Caki2 (cell line): ENCODE measurements at regions not wholly inside any gene's neighbourhood (a gene's known extent, or its start where the extent isn't known, plus 50 kb on each side); places are given as distances from the start of the nearest gene placed in this dataset.
"Not testable (repeated sequence)": the region's sequence is repeated elsewhere in the genome, so short reads cannot be mapped to it uniquely, and the experiment has no call there.

Experiments used
- DNase-seq: peaks from one replicate; pipeline ENCODE4 v3.0.0-alpha.2; 2015; ENCODE audit warnings: low read depth
- in situ Hi-C: cut with HindIII; loops from 2 replicates; pipeline ENCODE4 v1.10.0; 2016; ENCODE audit warnings: low sequenced_read_pairs, low pct_unique_long_range_greater_than_20kb, mixed read lengths

DNA sequence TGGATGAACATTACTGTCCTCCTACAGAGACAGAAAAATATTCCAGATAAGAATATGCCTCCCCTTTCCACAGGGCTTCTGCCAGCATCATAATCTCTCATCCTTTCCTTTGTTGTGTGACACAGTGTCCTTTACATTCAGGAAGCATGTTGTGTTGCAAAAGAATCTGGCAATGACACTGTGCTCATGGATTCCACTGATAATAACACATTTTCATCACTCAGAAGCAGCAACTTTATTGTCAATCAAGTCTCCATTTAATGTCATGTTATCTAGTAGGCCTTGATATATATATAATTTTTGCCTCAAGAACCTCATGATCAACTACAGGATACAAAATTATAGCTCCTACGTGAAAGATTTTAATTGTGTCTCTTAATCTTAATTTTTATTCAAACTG lies 833.9 kb downstream of the FSTL5 start:
- DNase-seq, result no peak

GRCh38 chr4:161321706-161322105 lies 842.1 kb downstream of the FSTL5 start:
- DNase-seq, result no peak
- in situ Hi-C loops, result no loop called here

More for the DNA sequence above, 833.9 kb downstream of the FSTL5 start:
- in situ Hi-C loops, result no loop called here

DNA sequence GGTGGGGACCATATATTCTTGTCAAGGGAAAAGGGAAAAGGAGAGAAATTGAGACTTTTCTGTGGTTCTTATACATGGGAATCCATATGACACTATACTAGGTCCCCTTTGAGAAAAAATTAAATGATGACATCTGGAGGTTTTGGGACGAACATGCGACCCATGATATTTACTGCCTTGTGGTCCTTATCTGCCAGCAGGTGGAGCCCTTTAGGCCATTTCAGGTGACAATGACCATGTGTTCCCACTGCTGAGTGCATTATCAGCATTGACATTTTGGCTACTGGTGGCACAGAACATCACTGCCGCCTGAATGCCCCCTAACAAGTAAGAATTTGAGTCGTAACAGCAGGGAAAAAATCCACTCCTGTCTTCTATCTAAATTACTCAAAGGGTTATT lies 843.4 kb downstream of the FSTL5 start:
- in situ Hi-C loops, result no loop called here
- DNase-seq, result peak; percentile 1

- DNase-seq, result no peak
- in situ Hi-C loops, result no loop called here
Observed at GRCh38 chr4:161317000-161317399, 846.8 kb downstream of the FSTL5 start.

DNA sequence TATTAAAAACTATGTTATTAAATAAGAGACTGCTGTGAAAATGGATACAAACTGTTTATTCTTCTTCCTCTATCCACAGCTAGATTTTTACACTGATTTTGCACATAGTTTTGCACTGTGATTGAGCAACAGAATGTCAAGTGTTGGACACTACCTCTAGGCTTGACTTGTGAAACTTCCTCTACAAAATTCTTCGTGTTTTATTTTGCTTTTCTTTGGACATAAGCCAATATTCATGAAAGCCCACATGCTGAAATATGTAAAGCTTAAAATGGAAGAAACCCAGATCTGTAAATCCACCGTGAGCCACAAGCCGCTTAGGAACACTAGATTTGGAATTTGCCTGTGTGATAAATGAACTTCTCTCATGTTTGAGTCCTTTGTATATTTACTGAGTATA lies 849.4 kb downstream of the FSTL5 start:
- in situ Hi-C loops, result no loop called here
- no peak for DNase-seq

DNA sequence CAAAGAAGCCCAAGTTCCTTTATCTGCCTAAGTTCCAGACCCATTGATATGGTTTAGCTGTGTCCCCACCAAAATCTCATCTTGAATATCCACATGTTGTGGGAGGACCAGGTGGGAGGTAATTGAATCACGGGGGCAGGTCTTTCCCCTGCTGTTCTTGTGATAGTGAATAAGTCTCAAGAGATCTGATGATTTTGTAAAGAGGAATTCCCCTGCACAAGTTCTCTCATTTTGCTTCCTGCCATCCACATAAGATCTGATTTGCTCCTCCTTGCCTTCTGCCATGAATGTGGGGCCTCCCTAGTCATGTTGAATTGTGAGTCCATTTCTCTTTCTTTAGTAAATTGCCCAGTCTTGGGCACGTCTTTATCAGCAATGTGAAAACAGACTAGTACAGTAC lies 860.2 kb downstream of the FSTL5 start:
- DNase-seq, result no peak
- in situ Hi-C loops, result no loop called here

DNA sequence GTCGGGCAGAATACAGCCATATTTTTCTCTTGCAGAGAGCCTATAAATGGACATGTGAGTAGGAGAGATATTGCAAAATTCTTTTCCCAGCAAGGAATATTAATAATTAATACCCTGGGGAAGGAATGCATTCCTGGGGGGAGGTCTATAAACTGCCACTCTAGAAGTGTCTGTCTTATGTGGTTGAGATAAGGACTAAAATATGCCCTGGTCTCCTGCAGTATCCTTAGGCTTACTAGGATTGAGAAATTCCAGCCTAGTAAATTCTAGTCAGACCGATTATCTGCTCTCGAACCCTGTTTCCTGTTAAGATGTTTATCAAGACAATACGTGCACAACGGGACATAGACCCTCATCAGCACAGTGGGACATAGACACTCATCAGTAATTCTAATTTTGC lies 872.6 kb downstream of the FSTL5 start:
- DNase-seq, result no peak
- in situ Hi-C loops, result no loop called here

GRCh38 chr4:161287678-161288352 lies 876.0 kb downstream of the FSTL5 start:
- in situ Hi-C loops, result no loop called here
- no peak for DNase-seq

GRCh38 chr4:161285461-161285860 lies 878.3 kb downstream of the FSTL5 start:
- in situ Hi-C loops, result no loop called here
- no peak for DNase-seq

- in situ Hi-C loops, result no loop called here
- DNase-seq, result no peak
Observed at GRCh38 chr4:161280929-161281328, 882.9 kb downstream of the FSTL5 start.

GRCh38 chr4:161279095-161279494 lies 884.7 kb downstream of the FSTL5 start:
- DNase-seq, result no peak
- in situ Hi-C loops, result no loop called here

- DNase-seq, in situ Hi-C loops: not testable (repeated sequence)
Observed at GRCh38 chr4:161277150-161277787, 886.5 kb downstream of the FSTL5 start.

DNA sequence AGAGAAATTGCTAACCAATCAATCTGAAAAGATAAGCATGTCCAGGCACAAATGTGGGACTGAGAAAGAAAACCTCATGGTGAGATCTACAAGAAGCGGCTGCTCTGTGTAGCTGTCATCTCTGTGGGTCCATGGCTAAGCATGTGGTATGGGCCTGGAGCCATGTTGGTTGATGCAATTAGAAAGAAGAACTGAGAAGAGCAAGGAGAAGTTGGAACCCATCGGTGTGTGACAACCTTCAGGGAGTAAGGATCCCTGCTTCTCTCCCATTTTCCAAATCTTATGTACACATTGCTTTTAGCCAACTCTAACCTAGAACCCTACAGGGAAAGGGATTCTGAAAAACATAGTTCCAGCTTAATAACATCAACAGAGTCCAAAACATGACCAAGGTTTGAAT lies 890.2 kb downstream of the FSTL5 start:
- in situ Hi-C loops, result no loop called here
- DNase-seq, result no peak

DNA sequence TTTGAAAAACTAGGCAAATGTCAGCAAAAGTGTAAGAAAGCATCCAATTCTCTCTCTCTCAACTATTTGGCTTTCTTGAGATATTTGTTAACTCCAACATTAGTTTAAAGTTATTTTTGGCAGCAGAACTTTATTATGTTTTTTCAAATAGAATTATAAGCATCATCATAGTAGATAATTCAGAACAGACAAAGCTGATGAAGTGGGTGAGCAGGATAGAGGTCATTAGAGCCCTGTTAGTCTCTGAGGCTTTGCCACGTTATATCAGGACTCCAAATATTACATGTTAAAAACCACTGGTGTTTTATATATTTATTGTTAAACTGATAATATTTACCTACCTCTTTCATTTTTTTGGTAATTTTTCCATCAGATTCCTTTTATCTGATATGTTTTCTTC lies 903.0 kb downstream of the FSTL5 start:
- in situ Hi-C loops, result no loop called here
- no peak for DNase-seq

DNA sequence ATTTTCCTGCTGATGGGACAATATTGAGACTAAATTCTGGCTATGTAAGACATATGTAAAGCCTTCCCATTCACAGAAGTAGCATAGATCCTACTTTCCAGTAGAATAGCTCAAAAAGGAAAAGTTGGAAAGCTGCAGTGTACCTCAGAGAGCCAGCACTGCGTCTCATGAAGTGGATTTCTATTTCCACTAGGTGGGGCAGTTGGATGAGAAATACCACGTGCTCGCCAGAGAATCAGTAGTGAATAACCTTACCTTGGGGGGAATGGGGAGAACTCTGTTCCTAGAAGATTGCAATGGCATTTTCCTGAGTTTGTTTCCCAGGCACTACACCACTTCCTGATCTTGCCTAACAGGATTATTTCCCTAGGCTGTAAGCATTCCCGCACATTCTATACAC lies 907.1 kb downstream of the FSTL5 start:
- DNase-seq, result no peak
- in situ Hi-C loops, result no loop called here

DNA sequence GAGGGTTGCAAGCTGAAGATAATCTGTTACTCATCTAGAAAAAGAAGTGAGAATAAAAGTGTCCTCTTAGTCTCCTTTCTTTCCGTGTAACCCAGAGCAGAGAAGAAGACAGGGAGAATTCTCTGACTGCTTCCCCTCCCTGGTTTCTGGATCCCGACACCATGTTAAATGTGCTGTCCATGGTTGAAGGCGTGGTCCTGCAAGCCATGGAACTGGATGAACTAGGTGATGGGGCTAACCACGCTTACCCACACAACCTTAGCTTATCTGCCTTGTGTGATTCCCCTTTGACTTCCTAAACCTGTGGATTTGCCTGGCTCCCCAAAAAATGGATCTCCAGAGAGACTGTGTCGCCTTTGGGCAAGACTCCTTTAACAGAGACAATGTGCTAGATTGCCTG lies 907.6 kb downstream of the FSTL5 start:
- in situ Hi-C loops, result no loop called here

GRCh38 chr4:161254375-161254774 lies 909.4 kb downstream of the FSTL5 start:
- in situ Hi-C loops, result no loop called here
- no peak for DNase-seq

More for the DNA sequence above, 907.6 kb downstream of the FSTL5 start:
- DNase-seq, result peak; percentile 21

GRCh38 chr4:161252520-161253141 lies 911.2 kb downstream of the FSTL5 start:
- in situ Hi-C loops, result no loop called here
- no peak for DNase-seq

DNA sequence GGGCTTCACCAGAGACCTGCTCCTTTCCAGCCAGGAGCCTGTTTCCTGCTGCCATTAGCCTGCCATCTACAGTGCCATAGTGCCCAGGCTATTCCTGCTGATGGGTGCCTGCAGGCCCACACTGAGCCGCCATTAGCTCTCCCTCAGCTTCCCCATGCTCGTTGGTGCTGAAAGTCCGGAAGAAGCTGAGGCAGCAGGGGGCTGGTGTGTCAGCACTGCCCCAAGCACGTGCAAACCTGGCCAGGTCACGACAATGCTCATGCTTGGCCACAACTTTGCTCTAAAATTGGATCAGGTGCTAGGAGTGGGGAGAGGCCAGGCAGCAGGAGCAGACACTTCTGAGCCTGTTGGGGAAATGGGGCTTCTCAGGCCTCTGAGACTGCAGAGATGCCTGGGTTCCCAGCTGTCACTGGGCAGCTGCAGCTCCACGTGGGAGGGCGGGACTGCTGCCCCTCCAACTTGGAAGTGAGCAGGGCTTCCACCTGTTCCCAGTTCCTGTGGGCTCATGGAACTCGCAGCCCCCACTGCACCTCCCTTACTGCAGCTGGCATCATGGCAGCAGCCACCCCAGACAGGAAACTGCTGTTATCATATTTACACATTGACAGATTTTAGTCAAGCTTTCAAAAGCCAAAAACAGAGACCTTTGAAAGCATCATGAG lies 913.9 kb downstream of the FSTL5 start:
- in situ Hi-C loops, result no loop called here
- DNase-seq, result no peak
